Astrocyte (in vitro differentiated cells and primary cell): ENCODE measurements at regions not wholly inside any gene's neighbourhood (a gene's known extent, or its start where the extent isn't known, plus 50 kb on each side); places are given as distances from the start of the nearest gene placed in this dataset.

Experiments
- DNase-seq: peaks from one replicate; pipeline ENCODE4 v3.0.0-alpha.2; 2010; ENCODE audit warnings: low read depth
- FAIRE-seq: peaks from 2 replicates; lab custom pipeline; 2011; peaks lifted over from hg19 to GRCh38; lab: Jason Lieb, UNC
- H2AFZ ChIP-seq: 2 replicates; pipeline ENCODE4 v1.6.0; 2012; ENCODE audit warnings: low read depth, low read length, inconsistent platforms
- H3K27ac ChIP-seq: 2 replicates; pipeline ENCODE4 v1.5.1; 2011; ENCODE audit warnings: low read depth, low read length, inconsistent platforms
- H3K27me3 ChIP-seq: 2 replicates; pipeline ENCODE4 v1.6.0; 2011; ENCODE audit warnings: low read length, inconsistent platforms; ENCODE audit not compliant: insufficient read depth
- H3K36me3 ChIP-seq: 2 replicates; pipeline ENCODE4 v1.5.1; 2011; ENCODE audit warnings: low read length, inconsistent platforms; ENCODE audit not compliant: insufficient read depth
- H3K4me1 ChIP-seq: 2 replicates; pipeline ENCODE4 v1.5.1; 2011; ENCODE audit warnings: low read length, inconsistent platforms; ENCODE audit not compliant: insufficient read depth
- H3K4me2 ChIP-seq: 2 replicates; pipeline ENCODE4 v1.6.0; 2012; ENCODE audit warnings: low read length, inconsistent platforms
- H3K4me3 ChIP-seq: 2 replicates; pipeline ENCODE4 v1.5.1; 2011; ENCODE audit warnings: low read depth, mild to moderate bottlenecking, low read length, inconsistent platforms; ENCODE audit not compliant: insufficient read depth
- H3K79me2 ChIP-seq: 2 replicates; pipeline ENCODE4 v1.6.0; 2012; ENCODE audit warnings: mild to moderate bottlenecking, low read length, inconsistent platforms; ENCODE audit not compliant: insufficient read depth
- H3K9ac ChIP-seq: 2 replicates; pipeline ENCODE4 v1.6.0; 2012; ENCODE audit warnings: mild to moderate bottlenecking, low read length, inconsistent platforms
- H3K9me3 ChIP-seq: 2 replicates; pipeline ENCODE4 v1.5.1; 2012; ENCODE audit warnings: low read depth, mild to moderate bottlenecking, low read length, inconsistent platforms; ENCODE audit not compliant: insufficient read depth
- H4K20me1 ChIP-seq: 2 replicates; pipeline ENCODE4 v1.6.0; 2012; ENCODE audit warnings: low read length, inconsistent platforms; ENCODE audit not compliant: insufficient read depth
- H3K27ac Mint-ChIP-seq: one replicate; pipeline ENCODE4 v1.8.0; 2021; ENCODE audit warnings: mild to moderate bottlenecking, mixed read lengths; ENCODE audit not compliant: unreplicated experiment
- H3K27me3 Mint-ChIP-seq: one replicate; pipeline ENCODE4 v1.8.0; 2021; ENCODE audit warnings: low read depth, mixed read lengths; ENCODE audit not compliant: unreplicated experiment
- H3K36me3 Mint-ChIP-seq: one replicate; pipeline ENCODE4 v1.8.0; 2021; ENCODE audit warnings: low read depth, mixed read lengths; ENCODE audit not compliant: unreplicated experiment
- H3K4me1 Mint-ChIP-seq: one replicate; pipeline ENCODE4 v1.8.0; 2021; ENCODE audit warnings: low read depth, mixed read lengths; ENCODE audit not compliant: unreplicated experiment
- H3K4me3 Mint-ChIP-seq: one replicate; pipeline ENCODE4 v1.8.0; 2021; ENCODE audit warnings: mild to moderate bottlenecking, moderate library complexity, mixed read lengths; ENCODE audit not compliant: unreplicated experiment
- H3K9me3 Mint-ChIP-seq: one replicate; pipeline ENCODE4 v1.8.0; 2021; ENCODE audit warnings: mild to moderate bottlenecking, mixed read lengths; ENCODE audit not compliant: unreplicated experiment
- CTCF ChIP-seq: IDR thresholded peaks from 2 replicates; pipeline ENCODE4 v1.5.1; 2011; ENCODE audit warnings: low read depth, mild to moderate bottlenecking, inconsistent platforms, low read length, moderate library complexity; ENCODE audit not compliant: insufficient read depth
- EZH2 ChIP-seq: IDR thresholded peaks from 2 replicates; pipeline ENCODE4 v1.6.1; 2012; ENCODE audit warnings: mild to moderate bottlenecking, low read length, inconsistent platforms; ENCODE audit not compliant: insufficient read depth

- Histone ChIP-seq H3K4me2 (no peak overlapping the region), H3K27me3 (no peaks in the 10 kb centered on the region), H3K79me2 (no peaks in the 10 kb centered on the region), H3K9me3 (no peaks in the 10 kb centered on the region), H3K4me1 (no peaks in the 10 kb centered on the region), H3K36me3 (no peaks in the 10 kb centered on the region), H4K20me1 (no peaks in the 10 kb centered on the region), H3K27ac (no peak overlapping the region), H2AFZ (no peak overlapping the region), H3K9ac (no peak overlapping the region), H3K4me3 (no peak overlapping the region)
- TF ChIP-seq EZH2 (no peak), CTCF (no peak)
- Mint-ChIP-seq H3K27ac (no peak overlapping the region), H3K4me1 (no peaks in the 10 kb centered on the region), H3K4me3 (no peak overlapping the region), H3K9me3 (no peaks in the 10 kb centered on the region), H3K36me3 (no peaks in the 10 kb centered on the region), H3K27me3 (no peaks in the 10 kb centered on the region)
- FAIRE-seq (no peak), DNase-seq (no peak)
Measured at GRCh38 chr12:44929236-44929885, 53.2 kb upstream of the NELL2 start.
